ENCODE measurements at regions not wholly inside any gene's neighbourhood (a gene's known extent, or its start where the extent isn't known, plus 50 kb on each side); places are given as distances from the start of the nearest gene placed in this dataset.
"Not testable (repeated sequence)": the region's sequence is repeated elsewhere in the genome, so short reads cannot be mapped to it uniquely, and the experiment has no call there.

DNA sequence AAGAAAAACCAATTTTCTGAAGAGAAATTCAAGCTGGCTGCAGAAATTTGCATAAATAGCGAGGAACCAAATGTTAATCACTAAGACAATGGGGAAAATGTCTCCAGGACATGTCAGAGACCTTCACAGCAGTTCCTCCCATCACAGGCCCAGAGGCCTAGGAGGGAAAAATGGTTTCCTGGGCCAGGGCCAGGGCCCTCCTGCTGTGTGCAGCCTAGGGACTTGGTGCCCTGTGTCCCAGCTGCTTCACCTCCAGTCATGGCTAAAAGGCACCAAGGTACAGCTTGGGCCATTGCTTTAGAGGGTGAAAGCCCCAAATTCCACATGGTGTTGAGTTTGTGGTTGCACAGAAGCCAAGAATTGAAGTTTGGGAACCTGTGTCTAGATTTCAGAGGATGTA is 628.7 kb upstream of the ARRDC3 start:
- not testable (repeated sequence) for TF ChIP-seq CTCF (IDR thresholded peaks at IDR 0.05; ENCODE audit: low read depth, low read length); EZH2phosphoT487 (IDR thresholded peaks at IDR 0.05; ENCODE audit: low read depth)

All from OCI-LY3 (cell line).